SK-N-SH (cell line): ENCODE measurements at regions not wholly inside any gene's neighbourhood (a gene's known extent, or its start where the extent isn't known, plus 50 kb on each side); places are given as distances from the start of the nearest gene placed in this dataset.

Experiments
- CTCF ChIA-PET: fragments of 300-600, 350-600 bp; formaldehyde crosslinking; extraction: SDS; loops from one replicate; lab custom pipeline; 2021; lab: Yijun Ruan, JAX
- POLR2A ChIA-PET: fragments of 350-600 bp; sonication (Branson Sonifier 250); formaldehyde crosslinking; extraction: SDS; loops from one replicate; lab custom pipeline; 2020; ENCODE audit warnings: antibody characterized with exemption, inconsistent platforms; lab: Yijun Ruan, JAX
- DNase-seq: peaks from one replicate; pipeline ENCODE4 v3.0.0; 2012
- H2AFZ ChIP-seq: fragments of 200-600 bp; sonication (generic); 2 replicates; pipeline ENCODE4 v1.8.1; 2016; ENCODE audit warnings: antibody characterized with exemption, mild to moderate bottlenecking, low read depth
- H3F3A ChIP-seq: fragments of 200-600 bp; sonication (generic); replicated peaks from 2 replicates; pipeline ENCODE3; 2016; ENCODE audit warnings: antibody characterized with exemption, mild to moderate bottlenecking; ENCODE audit not compliant: insufficient read depth
- H3K27ac ChIP-seq, 2 experiments: fragments of 200-500 bp in 1 of 2; fragments of 200-600 bp in 1 of 2; sonication (Bioruptor generic) in 1 of 2; sonication (generic), shearing (Covaris generic) in 1 of 2; 2 replicates each; pipeline versions ENCODE4 v1.5.1 to v1.6.1; 2014 to 2016; ENCODE audit warnings: low read depth in 2 of 2, inconsistent platforms in 1 of 2, low read length in 1 of 2, mild to moderate bottlenecking in 1 of 2, mixed read lengths in 1 of 2
- H3K27me3 ChIP-seq: fragments of 200-600 bp; sonication (generic), shearing (Covaris generic); 2 replicates; pipeline ENCODE4 v1.6.1; 2016; ENCODE audit warnings: mixed run types; ENCODE audit not compliant: insufficient read depth
- H3K36me3 ChIP-seq, 2 experiments: fragments of 200-500 bp in 1 of 2; fragments of 200-600 bp in 1 of 2; sonication (Bioruptor generic) in 1 of 2; sonication (generic) in 1 of 2; replicated peaks in 1 of 2; 2 replicates each; pipeline versions ENCODE3 to v1.5.1; 2014 to 2016; ENCODE audit warnings: low read length in 1 of 2, mild to moderate bottlenecking in 1 of 2; ENCODE audit not compliant: insufficient read depth in 2 of 2, control insufficient read depth in 1 of 2
- H3K4me1 ChIP-seq, 2 experiments: fragments of 200-500 bp in 1 of 2; fragments of 200-600 bp in 1 of 2; sonication (Bioruptor generic) in 1 of 2; sonication (generic), shearing (Covaris generic) in 1 of 2; 2 replicates each; pipeline versions ENCODE4 v1.5.1 to v1.6.1; 2014 to 2016; ENCODE audit warnings: low read depth in 1 of 2, low read length in 1 of 2, mixed run types in 1 of 2; ENCODE audit not compliant: insufficient read depth in 2 of 2, control insufficient read depth in 1 of 2
- H3K4me2 ChIP-seq: fragments of 200-600 bp; sonication (generic), shearing (Covaris generic); 2 replicates; pipeline ENCODE4 v1.6.1; 2017; ENCODE audit warnings: mixed run types
- H3K4me3 ChIP-seq, 2 experiments: fragments of 200-500 bp in 1 of 2; fragments of 200-600 bp in 1 of 2; sonication (Bioruptor generic) in 1 of 2; sonication (generic), shearing (Covaris generic) in 1 of 2; 2 replicates each; pipeline versions ENCODE4 v1.5.1 to v1.8.1; 2014 to 2016; ENCODE audit warnings: low read depth in 2 of 2, inconsistent platforms in 1 of 2, low read length in 1 of 2, mild to moderate bottlenecking in 1 of 2, mixed read lengths in 1 of 2, moderate library complexity in 1 of 2
- H3K79me2 ChIP-seq: fragments of 200-600 bp; sonication (generic); 2 replicates; pipeline ENCODE4 v1.8.1; 2017; ENCODE audit warnings: mild to moderate bottlenecking; ENCODE audit not compliant: insufficient read depth
- H3K9ac ChIP-seq: fragments of 200-600 bp; sonication (generic); 2 replicates; pipeline ENCODE4 v1.6.1; 2017; ENCODE audit warnings: mixed run types
- H3K9me2 ChIP-seq: fragments of 200-600 bp; sonication (generic); 2 replicates; pipeline ENCODE4 v1.6.1; 2017; ENCODE audit warnings: mixed run types
- H3K9me3 ChIP-seq: fragments of 200-600 bp; sonication (generic); 2 replicates; pipeline ENCODE4 v1.6.1; 2017; ENCODE audit warnings: mixed run types, mild to moderate bottlenecking, moderate library complexity
- H4K20me1 ChIP-seq: fragments of 200-600 bp; sonication (generic); 2 replicates; pipeline ENCODE4 v1.6.1; 2017; ENCODE audit warnings: mild to moderate bottlenecking, mixed run types; ENCODE audit not compliant: insufficient read depth
- EP300 ChIP-seq, 2 experiments: IDR thresholded peaks; 2 replicates each; pipeline versions ENCODE4 v1.4.0 to v1.6.1; 2012; ENCODE audit warnings: borderline replicate concordance in 1 of 2, low read depth in 1 of 2, low read length in 1 of 2
- FOXJ3 ChIP-seq: sonication (generic); formaldehyde crosslinking; IDR thresholded peaks from 2 replicates; pipeline ENCODE4 v1.5.1; 2020; ENCODE audit warnings: mild to moderate bottlenecking, missing genetic modification reagents
- MXI1 ChIP-seq: IDR thresholded peaks from 2 replicates; pipeline ENCODE4 v1.6.1; 2012; ENCODE audit warnings: mild to moderate bottlenecking, low read depth, low read length, improper control_type of control experiment
- NRF1 ChIP-seq: IDR thresholded peaks from 2 replicates; pipeline ENCODE4 v1.6.1; 2012; ENCODE audit warnings: low read depth, mild to moderate bottlenecking, low read length
- RXRA ChIP-seq: IDR thresholded peaks from 2 replicates; pipeline ENCODE4 v1.4.0; 2012; ENCODE audit warnings: low read depth, mild to moderate bottlenecking, borderline replicate concordance
- YY1 ChIP-seq: IDR thresholded peaks from 2 replicates; pipeline ENCODE4 v1.4.0; 2012; ENCODE audit warnings: low read depth, mild to moderate bottlenecking
- WGBS: methylation state at CpG from one replicate; pipeline ENCODE4 v1.1.6; 2017; ENCODE audit warnings: low lambda C conversion rate; 5-methylcytosine and 5-hydroxymethylcytosine counted together
- TF ChIP-seq, protein P1 (sequence below): IDR thresholded peaks from 2 replicates; pipeline ENCODE4 v1.4.0; 2012; ENCODE audit warnings: low read depth, borderline replicate concordance
- TF ChIP-seq, protein P2 (sequence below): fragments of 200-600 bp; sonication (generic); IDR thresholded peaks from 2 replicates; pipeline ENCODE4 v1.6.1; 2017; ENCODE audit warnings: antibody characterized with exemption, mild to moderate bottlenecking, moderate library complexity

DNA sequence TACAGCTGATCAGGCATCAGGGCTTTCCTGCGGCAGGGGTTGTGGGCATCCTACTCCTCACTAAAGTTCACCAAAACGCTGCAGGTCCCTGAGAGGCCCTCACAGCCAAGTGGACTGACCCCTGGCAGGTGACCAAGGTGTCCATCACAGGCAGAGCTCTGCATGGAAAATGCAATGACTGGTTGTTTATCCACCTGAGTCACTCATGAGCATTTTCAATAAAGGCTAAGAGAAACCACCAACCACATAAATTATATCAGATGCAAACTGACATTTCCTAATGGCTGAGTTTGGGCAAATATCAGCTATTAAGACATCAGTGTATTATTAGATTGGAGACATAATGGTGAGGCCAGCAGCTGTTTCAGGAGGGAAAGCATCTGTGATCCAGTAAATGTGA, 152.7 kb upstream of the SYNDIG1 start (continued):
- TF ChIP-seq EP300 (IDR thresholded peaks at IDR 0.05; ENCODE audit: borderline replicate concordance in 1 of 2, low read depth in 1 of 2, low read length in 1 of 2): no peak
- TF ChIP-seq, protein P1, sequence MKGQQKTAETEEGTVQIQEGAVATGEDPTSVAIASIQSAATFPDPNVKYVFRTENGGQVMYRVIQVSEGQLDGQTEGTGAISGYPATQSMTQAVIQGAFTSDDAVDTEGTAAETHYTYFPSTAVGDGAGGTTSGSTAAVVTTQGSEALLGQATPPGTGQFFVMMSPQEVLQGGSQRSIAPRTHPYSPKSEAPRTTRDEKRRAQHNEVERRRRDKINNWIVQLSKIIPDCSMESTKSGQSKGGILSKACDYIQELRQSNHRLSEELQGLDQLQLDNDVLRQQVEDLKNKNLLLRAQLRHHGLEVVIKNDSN: no peak
- TF ChIP-seq, all 33 proteins: peak for 0

DNA sequence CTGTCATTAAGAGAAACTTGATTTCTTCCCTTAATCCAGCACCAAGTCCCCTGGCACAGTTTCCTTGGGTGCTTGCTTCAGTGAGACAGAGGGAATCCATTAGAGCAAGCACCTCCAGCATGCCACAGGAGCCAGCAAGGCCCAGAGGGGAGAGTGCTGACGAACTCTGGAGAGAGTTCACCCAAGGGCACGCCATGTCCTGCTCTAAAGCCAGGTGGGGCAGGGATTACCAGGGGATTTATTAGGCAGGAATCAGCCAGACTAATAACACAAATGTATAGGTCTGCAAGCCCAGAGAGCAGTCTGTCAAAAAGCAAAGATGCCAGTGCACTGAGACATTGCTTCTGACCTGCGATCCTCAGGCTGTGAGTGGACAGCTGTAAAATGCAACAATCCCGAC, 155.4 kb upstream of the SYNDIG1 start:
- Histone ChIP-seq H3K4me1 (no peaks in the 10 kb centered on the region), H2AFZ (no peak overlapping the region), H3F3A (no peaks in the 10 kb centered on the region), H3K9me2 (no peaks in the 10 kb centered on the region), H3K4me3 (no peak overlapping the region), H4K20me1 (no peaks in the 10 kb centered on the region), H3K79me2 (no peaks in the 10 kb centered on the region), H3K4me2 (no peak overlapping the region), H3K27me3 (no peaks in the 10 kb centered on the region), H3K9me3 (no peaks in the 10 kb centered on the region), H3K36me3 (no peaks in the 10 kb centered on the region), H3K27ac (no peak overlapping the region), H3K9ac (no peak overlapping the region)
- no peak for TF ChIP-seq FOXJ3 (CRISPR knock-in tag)
- TF ChIP-seq, protein P1: no peak
- WGBS: 11% methylated on average over 4 of the region's 4 CpGs
- no peak for DNase-seq
- ChIA-PET POLR2A (no interaction called here), CTCF (no interaction called here)

- ChIA-PET CTCF (no interaction called here), POLR2A (no interaction called here)
- no peaks in the 10 kb centered on the region for H3K79me2 ChIP-seq
- H2AFZ ChIP-seq: no peak overlapping the region
- DNase-seq: no peak
- TF ChIP-seq, protein P2, sequence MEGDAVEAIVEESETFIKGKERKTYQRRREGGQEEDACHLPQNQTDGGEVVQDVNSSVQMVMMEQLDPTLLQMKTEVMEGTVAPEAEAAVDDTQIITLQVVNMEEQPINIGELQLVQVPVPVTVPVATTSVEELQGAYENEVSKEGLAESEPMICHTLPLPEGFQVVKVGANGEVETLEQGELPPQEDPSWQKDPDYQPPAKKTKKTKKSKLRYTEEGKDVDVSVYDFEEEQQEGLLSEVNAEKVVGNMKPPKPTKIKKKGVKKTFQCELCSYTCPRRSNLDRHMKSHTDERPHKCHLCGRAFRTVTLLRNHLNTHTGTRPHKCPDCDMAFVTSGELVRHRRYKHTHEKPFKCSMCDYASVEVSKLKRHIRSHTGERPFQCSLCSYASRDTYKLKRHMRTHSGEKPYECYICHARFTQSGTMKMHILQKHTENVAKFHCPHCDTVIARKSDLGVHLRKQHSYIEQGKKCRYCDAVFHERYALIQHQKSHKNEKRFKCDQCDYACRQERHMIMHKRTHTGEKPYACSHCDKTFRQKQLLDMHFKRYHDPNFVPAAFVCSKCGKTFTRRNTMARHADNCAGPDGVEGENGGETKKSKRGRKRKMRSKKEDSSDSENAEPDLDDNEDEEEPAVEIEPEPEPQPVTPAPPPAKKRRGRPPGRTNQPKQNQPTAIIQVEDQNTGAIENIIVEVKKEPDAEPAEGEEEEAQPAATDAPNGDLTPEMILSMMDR: no peak
- TF ChIP-seq MXI1: no peak
- TF ChIP-seq NRF1: no peak
- no peak for TF ChIP-seq YY1
- TF ChIP-seq RXRA: no peak
- no peak overlapping the region for H3K4me2 ChIP-seq
- WGBS: 0% methylated on average over 2 of the region's 2 CpGs
- H3K9me3 ChIP-seq: no peaks in the 10 kb centered on the region
- no peak overlapping the region for H3K4me3 ChIP-seq
- H3K27me3 ChIP-seq: no peaks in the 10 kb centered on the region
- H3K36me3 ChIP-seq: no peaks in the 10 kb centered on the region
- H3K9ac ChIP-seq: no peak overlapping the region
- H4K20me1 ChIP-seq: no peaks in the 10 kb centered on the region
- H3K27ac ChIP-seq: no peak overlapping the region
- no peaks in the 10 kb centered on the region for H3F3A ChIP-seq
- H3K9me2 ChIP-seq: no peaks in the 10 kb centered on the region
- H3K4me1 ChIP-seq: no peaks in the 10 kb centered on the region
Measured at GRCh38 chr20:24309596-24309995, 159.8 kb upstream of the SYNDIG1 start.
